ENCODE measurements at regions not wholly inside any gene's neighbourhood (a gene's known extent, or its start where the extent isn't known, plus 50 kb on each side); places are given as distances from the start of the nearest gene placed in this dataset.

- Histone ChIP-seq H3K36me3 (replicated peaks in 1 of 2) (no peaks in the 10 kb centered on the region), H3K27ac (no peak overlapping the region), H3K9me3 (replicated peaks in 1 of 3) (peaks cover 0 to under 1% (median 0%) of the 10 kb centered on the region in 3 donors), H3K4me3 (no peak overlapping the region), H3K4me1 (replicated peaks in 1 of 2) (no peaks in the 10 kb centered on the region), H3K27me3 (no peaks in the 10 kb centered on the region)
- intact Hi-C loops (cut with DNase I): no loop called here
- 71 to 86% (median 84%) methylated on average over 5 to 6 of the region's 6 CpGs for WGBS, 4 donors
- DNase-seq: no peak
- TF ChIP-seq CTCF (IDR thresholded peaks at IDR 0.05) (no peak), POLR2A (IDR thresholded peaks at IDR 0.05) (no peak)
These were observed 784.6 kb downstream of the TMTC2 start for GRCh38 chr12:83471341-83471740.

DNA sequence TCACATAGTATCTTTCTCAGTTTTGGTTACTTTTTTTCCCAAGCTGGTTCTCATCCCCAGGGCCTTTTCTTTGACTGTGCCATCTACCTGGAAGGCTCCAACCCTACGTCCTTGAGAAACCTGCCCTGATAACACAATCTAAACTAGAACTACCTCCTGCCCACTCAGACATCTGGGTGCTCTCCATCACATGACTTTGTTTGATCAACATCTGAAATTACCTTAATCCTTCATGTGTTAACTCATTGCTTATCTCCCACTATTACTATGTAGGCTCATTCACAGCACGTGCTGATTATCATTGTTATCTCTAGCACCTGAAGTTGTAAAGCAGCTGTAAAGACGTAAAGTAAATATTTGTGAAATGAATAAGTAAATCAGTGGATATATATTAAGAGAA, 784.0 kb downstream of the TMTC2 start:
- TF ChIP-seq POLR2A (IDR thresholded peaks at IDR 0.05): no peak
- TF ChIP-seq CTCF (IDR thresholded peaks at IDR 0.05): no peak

GRCh38 chr12:83468988-83469908, 782.5 kb downstream of the TMTC2 start:
- H3K27me3 ChIP-seq: no peaks in the 10 kb centered on the region
- no peak overlapping the region for H3K27ac ChIP-seq
- WGBS, 4 donors: 76 to 78% (median 78%) methylated on average over 5 of the region's 5 CpGs
- peaks cover 0 to 5% (median 0%) of the 10 kb centered on the region in 3 donors for H3K9me3 ChIP-seq (replicated peaks in 1 of 3)
- H3K4me3 ChIP-seq: no peak overlapping the region
- no peaks in the 10 kb centered on the region for H3K36me3 ChIP-seq (replicated peaks in 1 of 2)
- TF ChIP-seq POLR2A (IDR thresholded peaks at IDR 0.05): no peak
- no peak for TF ChIP-seq CTCF (IDR thresholded peaks at IDR 0.05)
- intact Hi-C loops (cut with DNase I): no loop called here
- no peak for DNase-seq
- no peaks in the 10 kb centered on the region for H3K4me1 ChIP-seq (replicated peaks in 1 of 2)

More for the DNA sequence above, 784.0 kb downstream of the TMTC2 start:
- peaks cover 0 to 5% (median 0%) of the 10 kb centered on the region in 3 donors for H3K9me3 ChIP-seq (replicated peaks in 1 of 3)
- no peaks in the 10 kb centered on the region for H3K27me3 ChIP-seq
- no peaks in the 10 kb centered on the region for H3K36me3 ChIP-seq (replicated peaks in 1 of 2)
- intact Hi-C loops (cut with DNase I): no loop called here
- no peak overlapping the region for H3K4me3 ChIP-seq
- 65 to 81% (median 75%) methylated on average over 3 of the region's 3 CpGs for WGBS, 4 donors
- H3K4me1 ChIP-seq (replicated peaks in 1 of 2): no peaks in the 10 kb centered on the region
- no peak for DNase-seq
- H3K27ac ChIP-seq: no peak overlapping the region

- intact Hi-C loops (cut with DNase I): no loop called here
- WGBS, 4 donors: 61 to 71% (median 68%) methylated on average over 2 of the region's 2 CpGs
- no peak overlapping the region for H3K27ac ChIP-seq
- no peak overlapping the region for H3K4me3 ChIP-seq
- no peaks in the 10 kb centered on the region for H3K27me3 ChIP-seq
- no peak for DNase-seq
- H3K36me3 ChIP-seq (replicated peaks in 1 of 2): no peaks in the 10 kb centered on the region
- no peak for TF ChIP-seq CTCF (IDR thresholded peaks at IDR 0.05)
- TF ChIP-seq POLR2A (IDR thresholded peaks at IDR 0.05): no peak
- peaks cover 0 to 5% (median 0%) of the 10 kb centered on the region in 3 donors for H3K9me3 ChIP-seq (replicated peaks in 1 of 3)
- H3K4me1 ChIP-seq (replicated peaks in 1 of 2): no peaks in the 10 kb centered on the region
These were observed 778.9 kb downstream of the TMTC2 start for GRCh38 chr12:83465632-83466031.

All from adrenal gland (tissue), 9 donors.